ENCODE measurements at regions not wholly inside any gene's neighbourhood (a gene's known extent, or its start where the extent isn't known, plus 50 kb on each side); places are given as distances from the start of the nearest gene placed in this dataset.

DNA sequence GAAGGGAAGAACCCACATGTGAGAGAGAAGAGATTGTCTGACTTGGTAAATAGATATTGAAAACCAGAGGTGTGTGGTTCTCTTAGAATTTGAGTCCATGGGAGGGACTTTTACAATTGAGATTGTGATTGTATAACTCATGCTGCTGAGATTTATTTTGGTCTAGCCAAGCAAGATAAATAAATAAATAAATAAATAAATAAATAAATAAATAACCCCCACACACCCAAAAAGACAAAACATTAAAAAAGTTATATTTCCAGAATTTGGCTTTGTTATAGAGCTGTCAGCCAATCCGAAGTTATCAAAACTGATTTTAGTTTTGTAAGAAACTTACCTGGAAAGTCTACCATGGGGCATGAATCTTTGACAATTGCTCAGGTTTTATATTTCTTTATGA lies 416.6 kb downstream of the ZSWIM6 start:
- ATAC-seq (no peak), DNase-seq (no peak)
- H3K9me3 ChIP-seq (ENCODE audit: control insufficient read depth, insufficient read depth, low read length): no peaks in the 10 kb centered on the region
- no peak overlapping the region for H3K27ac ChIP-seq (ENCODE audit: low read length)
- no peaks in the 10 kb centered on the region for H3K27me3 ChIP-seq (ENCODE audit: control insufficient read depth, insufficient read depth, low read length)
- H3K36me3 ChIP-seq (ENCODE audit: control insufficient read depth, insufficient read depth, low read length): no peaks in the 10 kb centered on the region
- TF ChIP-seq, protein P1, sequence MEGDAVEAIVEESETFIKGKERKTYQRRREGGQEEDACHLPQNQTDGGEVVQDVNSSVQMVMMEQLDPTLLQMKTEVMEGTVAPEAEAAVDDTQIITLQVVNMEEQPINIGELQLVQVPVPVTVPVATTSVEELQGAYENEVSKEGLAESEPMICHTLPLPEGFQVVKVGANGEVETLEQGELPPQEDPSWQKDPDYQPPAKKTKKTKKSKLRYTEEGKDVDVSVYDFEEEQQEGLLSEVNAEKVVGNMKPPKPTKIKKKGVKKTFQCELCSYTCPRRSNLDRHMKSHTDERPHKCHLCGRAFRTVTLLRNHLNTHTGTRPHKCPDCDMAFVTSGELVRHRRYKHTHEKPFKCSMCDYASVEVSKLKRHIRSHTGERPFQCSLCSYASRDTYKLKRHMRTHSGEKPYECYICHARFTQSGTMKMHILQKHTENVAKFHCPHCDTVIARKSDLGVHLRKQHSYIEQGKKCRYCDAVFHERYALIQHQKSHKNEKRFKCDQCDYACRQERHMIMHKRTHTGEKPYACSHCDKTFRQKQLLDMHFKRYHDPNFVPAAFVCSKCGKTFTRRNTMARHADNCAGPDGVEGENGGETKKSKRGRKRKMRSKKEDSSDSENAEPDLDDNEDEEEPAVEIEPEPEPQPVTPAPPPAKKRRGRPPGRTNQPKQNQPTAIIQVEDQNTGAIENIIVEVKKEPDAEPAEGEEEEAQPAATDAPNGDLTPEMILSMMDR (IDR thresholded peaks at IDR 0.05): no peak
- H3K9me3 Mint-ChIP-seq: peaks cover 3 to 19% of the 10 kb centered on the region in 2 donors
- WGBS (ENCODE audit: insufficient coverage): 100% methylated on average over 1 of the region's 1 CpG
- H3K27ac Mint-ChIP-seq: no peak overlapping the region
- intact Hi-C loops (cut with micrococcal nuclease): no loop called here
- no peaks in the 10 kb centered on the region for H3K4me1 Mint-ChIP-seq
- H3K36me3 Mint-ChIP-seq: no peaks in the 10 kb centered on the region
- no peak overlapping the region for H3K4me3 Mint-ChIP-seq
- H3K4me1 ChIP-seq (ENCODE audit: control insufficient read depth, insufficient read depth, low read length): no peaks in the 10 kb centered on the region
- no peak overlapping the region for H3K4me3 ChIP-seq (ENCODE audit: low read length)
- no peaks in the 10 kb centered on the region for H3K27me3 Mint-ChIP-seq (ENCODE audit: low read depth in 2 of 2)

DNA sequence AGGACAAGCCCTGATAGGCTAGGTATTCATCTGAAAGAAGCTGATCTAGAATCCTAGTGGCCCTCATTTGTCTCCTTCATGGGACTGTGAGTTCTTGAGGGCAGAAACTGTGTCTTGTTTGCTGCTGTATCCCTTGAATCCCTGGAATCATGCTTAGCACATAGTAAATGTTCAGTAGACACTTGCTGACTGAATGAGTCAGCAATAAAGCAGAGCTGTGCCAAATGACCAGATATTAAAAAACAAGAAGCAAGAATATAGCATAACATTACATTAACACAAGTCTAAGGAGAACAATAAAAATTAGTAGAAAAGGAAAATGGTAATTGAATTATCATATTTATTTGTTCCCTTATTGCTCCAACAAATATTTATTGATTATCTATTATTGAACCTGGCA lies 420.5 kb downstream of the ZSWIM6 start:
- Histone ChIP-seq H3K9me3 (ENCODE audit: control insufficient read depth, insufficient read depth, low read length) (no peaks in the 10 kb centered on the region), H3K4me1 (ENCODE audit: control insufficient read depth, insufficient read depth, low read length) (no peaks in the 10 kb centered on the region), H3K27me3 (ENCODE audit: control insufficient read depth, insufficient read depth, low read length) (no peaks in the 10 kb centered on the region), H3K36me3 (ENCODE audit: control insufficient read depth, insufficient read depth, low read length) (no peaks in the 10 kb centered on the region), H3K4me3 (ENCODE audit: low read length) (no peak overlapping the region), H3K27ac (ENCODE audit: low read length) (no peak overlapping the region)
- intact Hi-C loops (cut with micrococcal nuclease): no loop called here
- Mint-ChIP-seq H3K36me3 (no peaks in the 10 kb centered on the region), H3K27ac (no peak overlapping the region), H3K4me3 (no peak overlapping the region), H3K4me1 (no peaks in the 10 kb centered on the region), H3K9me3 (peaks cover 5 to 9% of the 10 kb centered on the region in 2 donors), H3K27me3 (ENCODE audit: low read depth in 2 of 2) (no peaks in the 10 kb centered on the region)
- TF ChIP-seq, protein P1 (IDR thresholded peaks at IDR 0.05): no peak
- ATAC-seq (no peak), DNase-seq (no peak)

DNA sequence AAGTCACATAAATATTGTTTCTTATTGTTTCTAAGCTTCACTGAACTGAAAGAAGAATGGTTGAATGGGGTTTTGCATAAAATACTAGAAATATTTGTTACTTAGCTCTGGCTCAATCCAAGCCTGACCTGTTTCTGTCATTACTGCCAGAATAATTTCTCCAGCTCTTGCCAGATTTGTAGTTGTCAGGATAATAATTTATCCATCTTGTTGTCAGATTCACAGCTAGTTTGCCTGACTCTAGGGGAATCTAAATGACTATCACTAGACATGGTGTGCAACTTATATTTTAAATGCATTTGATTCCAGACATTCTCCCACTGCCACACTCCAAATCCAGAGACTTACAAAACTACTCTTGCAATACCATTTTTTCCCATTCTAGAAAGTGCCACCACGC lies 422.7 kb downstream of the ZSWIM6 start:
- H3K27me3 ChIP-seq (ENCODE audit: control insufficient read depth, insufficient read depth, low read length): no peaks in the 10 kb centered on the region
- H3K27ac Mint-ChIP-seq: no peak overlapping the region
- DNase-seq (no peak), ATAC-seq (no peak)
- H3K4me1 ChIP-seq (ENCODE audit: control insufficient read depth, insufficient read depth, low read length): no peaks in the 10 kb centered on the region
- H3K9me3 Mint-ChIP-seq: peaks cover 5 to 8% of the 10 kb centered on the region in 2 donors
- intact Hi-C loops (cut with micrococcal nuclease): no loop called here
- H3K27ac ChIP-seq (ENCODE audit: low read length): no peak overlapping the region
- H3K4me3 ChIP-seq (ENCODE audit: low read length): no peak overlapping the region
- H3K36me3 Mint-ChIP-seq: no peaks in the 10 kb centered on the region
- H3K27me3 Mint-ChIP-seq (ENCODE audit: low read depth in 2 of 2): no peaks in the 10 kb centered on the region
- WGBS (ENCODE audit: insufficient coverage): 59% methylated on average over 1 of the region's 1 CpG
- H3K4me3 Mint-ChIP-seq: no peak overlapping the region
- no peaks in the 10 kb centered on the region for H3K36me3 ChIP-seq (ENCODE audit: control insufficient read depth, insufficient read depth, low read length)
- TF ChIP-seq, protein P1 (IDR thresholded peaks at IDR 0.05): no peak
- H3K4me1 Mint-ChIP-seq: no peaks in the 10 kb centered on the region
- no peaks in the 10 kb centered on the region for H3K9me3 ChIP-seq (ENCODE audit: control insufficient read depth, insufficient read depth, low read length)

DNA sequence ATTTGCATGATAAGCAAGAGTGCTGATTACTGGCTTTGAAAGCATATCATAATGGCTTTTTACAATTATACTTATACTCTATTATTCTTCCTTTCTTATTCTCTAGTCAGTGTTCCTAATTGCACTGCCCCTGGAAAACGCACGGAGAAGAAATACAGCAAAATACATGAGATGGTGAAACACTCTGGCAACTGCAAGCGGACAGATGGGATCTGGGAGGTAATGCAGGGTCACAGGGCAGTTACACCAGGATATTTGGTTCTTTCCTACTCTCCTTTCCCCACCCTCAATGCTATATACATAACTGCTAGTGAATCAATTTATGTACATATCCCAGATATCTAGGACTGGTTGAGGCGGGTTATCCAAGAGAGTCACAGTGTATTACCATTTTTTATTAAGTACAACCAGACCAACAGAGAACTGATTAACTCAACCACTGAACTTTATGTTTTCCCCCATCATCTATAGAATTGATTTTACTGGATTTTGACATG lies 423.7 kb downstream of the ZSWIM6 start:
- no peak for ATAC-seq
- TF ChIP-seq, protein P1 (IDR thresholded peaks at IDR 0.05): no peak
- intact Hi-C loops (cut with micrococcal nuclease): no loop called here
- DNase-seq: no peak
- Histone ChIP-seq H3K27me3 (ENCODE audit: control insufficient read depth, insufficient read depth, low read length) (no peaks in the 10 kb centered on the region), H3K27ac (ENCODE audit: low read length) (no peak overlapping the region), H3K36me3 (ENCODE audit: control insufficient read depth, insufficient read depth, low read length) (no peaks in the 10 kb centered on the region), H3K9me3 (ENCODE audit: control insufficient read depth, insufficient read depth, low read length) (no peaks in the 10 kb centered on the region), H3K4me1 (ENCODE audit: control insufficient read depth, insufficient read depth, low read length) (no peaks in the 10 kb centered on the region), H3K4me3 (ENCODE audit: low read length) (no peak overlapping the region)
- 92% methylated on average over 4 of the region's 4 CpGs for whole genome bisulfite sequencing (ENCODE audit: insufficient coverage)
- no peaks in the 10 kb centered on the region for H3K27me3 Mint-ChIP-seq (ENCODE audit: low read depth in 2 of 2)
- no peaks in the 10 kb centered on the region for H3K4me1 Mint-ChIP-seq
- H3K9me3 Mint-ChIP-seq: peaks cover 5 to 6% of the 10 kb centered on the region in 2 donors
- H3K4me3 Mint-ChIP-seq: no peak overlapping the region
- no peaks in the 10 kb centered on the region for H3K36me3 Mint-ChIP-seq
- no peak overlapping the region for H3K27ac Mint-ChIP-seq

Data from natural killer cell (primary cell).